ENCODE measurements at regions not wholly inside any gene's neighbourhood (a gene's known extent, or its start where the extent isn't known, plus 50 kb on each side); places are given as distances from the start of the nearest gene placed in this dataset.
"Not testable (repeated sequence)": the region's sequence is repeated elsewhere in the genome, so short reads cannot be mapped to it uniquely, and the experiment has no call there.

DNA sequence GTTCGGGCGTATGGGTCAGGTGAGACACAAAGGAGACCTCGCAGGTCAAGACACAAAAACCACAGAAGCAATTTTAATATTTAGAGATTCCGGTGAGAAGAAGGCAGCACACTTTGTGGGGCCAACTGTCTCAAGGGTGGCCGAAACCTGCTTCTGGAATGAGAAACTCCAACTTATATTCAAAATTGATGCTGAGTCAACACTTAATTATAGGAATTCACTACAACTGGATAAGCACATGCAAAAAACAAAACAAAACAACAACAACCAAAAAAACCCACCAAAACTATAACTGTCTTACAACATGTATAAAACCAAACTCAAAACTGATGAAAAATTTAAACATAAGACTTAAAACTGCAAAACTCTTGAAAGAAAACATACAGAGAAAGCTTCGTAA is 593.3 kb downstream of the POM121L12 start:
- Histone ChIP-seq H3K36me3 (no peaks in the 10 kb centered on the region), H3K27ac (no peak overlapping the region), H3K27me3 (no peaks in the 10 kb centered on the region), H3K4me1 (no peaks in the 10 kb centered on the region), H3K4me3 (no peak overlapping the region), H3K9me3 (peaks cover 0 to 4% of the 10 kb centered on the region in 2 donors)
- WGBS, 2 donors (ENCODE audit: low coverage in 1 of 2) = 72 to 86% methylated on average over 3 to 6 of the region's 6 CpGs
- intact Hi-C loops (cut with DNase I; ENCODE audit: low total_unique reads) (no loop called here), in situ Hi-C loops (cut with MboI; ENCODE audit: low pct_ligation_motif_present in 1 of 4, low pct_unique_long_range_greater_than_20kb in 1 of 4, low sequenced_read_pairs in 3 of 4) (no loop called here)
- DNase-seq = no peak
- no peak for TF ChIP-seq POLR2AphosphoS5 (IDR thresholded peaks at IDR 0.05)
- TF ChIP-seq, protein P1, sequence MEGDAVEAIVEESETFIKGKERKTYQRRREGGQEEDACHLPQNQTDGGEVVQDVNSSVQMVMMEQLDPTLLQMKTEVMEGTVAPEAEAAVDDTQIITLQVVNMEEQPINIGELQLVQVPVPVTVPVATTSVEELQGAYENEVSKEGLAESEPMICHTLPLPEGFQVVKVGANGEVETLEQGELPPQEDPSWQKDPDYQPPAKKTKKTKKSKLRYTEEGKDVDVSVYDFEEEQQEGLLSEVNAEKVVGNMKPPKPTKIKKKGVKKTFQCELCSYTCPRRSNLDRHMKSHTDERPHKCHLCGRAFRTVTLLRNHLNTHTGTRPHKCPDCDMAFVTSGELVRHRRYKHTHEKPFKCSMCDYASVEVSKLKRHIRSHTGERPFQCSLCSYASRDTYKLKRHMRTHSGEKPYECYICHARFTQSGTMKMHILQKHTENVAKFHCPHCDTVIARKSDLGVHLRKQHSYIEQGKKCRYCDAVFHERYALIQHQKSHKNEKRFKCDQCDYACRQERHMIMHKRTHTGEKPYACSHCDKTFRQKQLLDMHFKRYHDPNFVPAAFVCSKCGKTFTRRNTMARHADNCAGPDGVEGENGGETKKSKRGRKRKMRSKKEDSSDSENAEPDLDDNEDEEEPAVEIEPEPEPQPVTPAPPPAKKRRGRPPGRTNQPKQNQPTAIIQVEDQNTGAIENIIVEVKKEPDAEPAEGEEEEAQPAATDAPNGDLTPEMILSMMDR (IDR thresholded peaks at IDR 0.05) = no peak
- no peak for TF ChIP-seq EP300 (IDR thresholded peaks at IDR 0.05; ENCODE audit: low read depth)
- no peak for TF ChIP-seq POLR2A (IDR thresholded peaks at IDR 0.05)

DNA sequence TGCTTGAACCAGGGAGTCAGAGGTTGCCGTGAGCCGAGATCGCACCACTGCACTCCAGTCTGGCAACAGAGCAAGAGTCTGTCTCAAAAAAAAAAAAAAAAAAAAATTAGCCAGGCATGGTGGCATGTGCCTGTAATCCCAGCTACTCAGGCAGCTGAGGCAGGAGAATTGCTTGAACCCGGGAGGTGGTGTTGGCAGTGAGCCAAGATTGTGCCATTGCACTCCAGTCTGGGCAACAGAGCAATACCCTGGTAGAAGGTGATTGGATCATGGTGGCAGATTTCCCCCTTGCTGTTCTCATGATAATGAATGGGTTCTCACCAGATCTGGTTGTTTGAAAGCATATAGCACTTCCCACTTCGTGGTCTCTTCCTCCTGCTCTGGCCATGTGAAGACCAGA is 599.8 kb downstream of the POM121L12 start:
- in situ Hi-C loops (cut with MboI; ENCODE audit: low pct_ligation_motif_present in 1 of 4, low pct_unique_long_range_greater_than_20kb in 1 of 4, low sequenced_read_pairs in 3 of 4); intact Hi-C loops (cut with DNase I; ENCODE audit: low total_unique reads): not testable (repeated sequence)

DNA sequence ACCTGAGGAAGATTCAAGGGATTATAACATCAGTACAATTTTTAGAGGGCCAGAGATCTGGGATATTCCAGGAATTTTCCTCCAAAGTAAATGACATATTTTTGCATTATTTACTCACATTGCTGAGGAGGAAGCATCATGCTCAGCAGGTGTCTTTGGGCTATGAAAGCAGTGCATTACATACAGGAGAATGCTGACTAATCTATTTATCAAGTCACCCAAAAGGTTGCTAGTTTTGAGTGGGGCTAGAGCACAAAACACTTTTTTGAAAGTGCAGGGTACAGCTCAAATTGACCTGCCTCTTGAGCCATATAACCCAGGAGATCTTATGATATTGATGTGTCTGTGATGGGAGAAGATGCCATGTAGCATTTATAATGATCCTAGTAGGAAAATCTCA is 603.1 kb downstream of the POM121L12 start:
- no peak for DNase-seq
- Histone ChIP-seq H3K27me3 (no peaks in the 10 kb centered on the region), H3K4me3 (no peak overlapping the region), H3K27ac (no peak overlapping the region), H3K4me1 (no peaks in the 10 kb centered on the region), H3K9me3 (no peaks in the 10 kb centered on the region), H3K36me3 (no peaks in the 10 kb centered on the region)
- in situ Hi-C loops (cut with MboI; ENCODE audit: low pct_ligation_motif_present in 1 of 4, low pct_unique_long_range_greater_than_20kb in 1 of 4, low sequenced_read_pairs in 3 of 4) = no loop called here
- intact Hi-C loops (cut with DNase I; ENCODE audit: low total_unique reads) = no loop called here
- TF ChIP-seq, protein P1 (IDR thresholded peaks at IDR 0.05) = no peak
- no peak for TF ChIP-seq POLR2A (IDR thresholded peaks at IDR 0.05)
- no peak for TF ChIP-seq EP300 (IDR thresholded peaks at IDR 0.05; ENCODE audit: low read depth)
- no peak for TF ChIP-seq POLR2AphosphoS5 (IDR thresholded peaks at IDR 0.05)

More for the DNA sequence above, 599.8 kb downstream of the POM121L12 start:
- 26% methylated on average over 4 of the region's 5 CpGs; no CpG with 5 or more reads in 1 of the 2 donors for WGBS, 2 donors (ENCODE audit: low coverage in 1 of 2)
- not testable (repeated sequence) for H3K9me3 ChIP-seq, H3K4me3 ChIP-seq, H3K27me3 ChIP-seq, DNase-seq, H3K27ac ChIP-seq, H3K36me3 ChIP-seq, H3K4me1 ChIP-seq

DNA sequence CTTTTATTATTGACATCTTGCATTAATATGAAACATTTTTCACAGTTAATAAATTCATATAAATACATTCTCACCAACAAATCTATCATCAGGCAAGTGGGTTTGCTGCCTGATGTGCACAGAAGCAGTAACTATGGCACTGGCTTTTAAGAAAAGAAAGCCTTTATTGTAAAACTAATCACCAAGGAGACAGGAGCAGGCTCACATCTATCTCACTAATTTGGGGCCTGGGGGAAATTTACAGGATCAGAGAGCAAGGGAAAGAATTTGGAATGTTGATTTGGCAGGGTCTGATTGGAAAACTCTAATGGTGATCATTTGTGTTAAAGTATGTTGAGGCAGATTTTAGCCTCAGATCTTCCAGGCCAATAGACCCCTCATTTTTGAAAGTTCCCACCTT is 605.7 kb downstream of the POM121L12 start:
- TF ChIP-seq POLR2AphosphoS5 (IDR thresholded peaks at IDR 0.05) = no peak
- no peak for TF ChIP-seq POLR2A (IDR thresholded peaks at IDR 0.05)
- no peak for TF ChIP-seq EP300 (IDR thresholded peaks at IDR 0.05; ENCODE audit: low read depth)
- TF ChIP-seq, protein P1 (IDR thresholded peaks at IDR 0.05) = no peak

DNA sequence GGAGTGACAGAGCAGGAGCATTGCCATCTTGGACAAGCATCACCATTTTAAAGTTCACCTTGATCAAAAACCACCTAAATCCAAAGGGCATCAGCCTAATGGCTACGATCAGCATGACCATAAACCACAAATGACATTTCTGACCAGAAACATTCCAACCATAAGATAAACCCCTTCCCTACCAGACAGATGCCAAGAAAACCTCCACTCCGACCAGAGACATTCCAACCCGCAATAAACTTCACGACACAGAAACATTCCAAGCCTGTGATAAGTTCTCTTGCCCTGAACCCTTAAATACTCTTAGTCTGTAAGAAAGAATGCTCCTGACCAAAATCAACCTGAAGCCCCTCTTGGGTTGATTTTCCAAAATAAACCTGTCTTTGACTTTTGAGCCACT is 606.9 kb downstream of the POM121L12 start:
- in situ Hi-C loops (cut with MboI; ENCODE audit: low pct_ligation_motif_present in 1 of 4, low pct_unique_long_range_greater_than_20kb in 1 of 4, low sequenced_read_pairs in 3 of 4) (no loop called here), intact Hi-C loops (cut with DNase I; ENCODE audit: low total_unique reads) (no loop called here)
- 64 to 72% methylated on average over 3 to 4 of the region's 4 CpGs for WGBS, 2 donors (ENCODE audit: low coverage in 1 of 2)
- no peaks in the 10 kb centered on the region for H3K4me1 ChIP-seq
- no peak for DNase-seq
- TF ChIP-seq EP300 (IDR thresholded peaks at IDR 0.05; ENCODE audit: low read depth) (no peak), POLR2A (IDR thresholded peaks at IDR 0.05) (no peak), POLR2AphosphoS5 (IDR thresholded peaks at IDR 0.05) (no peak)
- TF ChIP-seq, protein P1 (IDR thresholded peaks at IDR 0.05) = no peak
- no peaks in the 10 kb centered on the region for H3K36me3 ChIP-seq
- no peak overlapping the region for H3K4me3 ChIP-seq
- H3K27me3 ChIP-seq = no peaks in the 10 kb centered on the region
- no peak overlapping the region for H3K27ac ChIP-seq
- H3K9me3 ChIP-seq = no peaks in the 10 kb centered on the region

More for the DNA sequence above, 605.7 kb downstream of the POM121L12 start:
- intact Hi-C loops (cut with DNase I; ENCODE audit: low total_unique reads) = no loop called here
- Histone ChIP-seq H3K4me3 (no peak overlapping the region), H3K27me3 (no peaks in the 10 kb centered on the region), H3K36me3 (no peaks in the 10 kb centered on the region), H3K27ac (no peak overlapping the region), H3K9me3 (no peaks in the 10 kb centered on the region), H3K4me1 (no peaks in the 10 kb centered on the region)
- in situ Hi-C loops (cut with MboI; ENCODE audit: low pct_ligation_motif_present in 1 of 4, low pct_unique_long_range_greater_than_20kb in 1 of 4, low sequenced_read_pairs in 3 of 4) = no loop called here
- DNase-seq = no peak
